HG02943 (cell line): ENCODE measurements at regions not wholly inside any gene's neighbourhood (a gene's known extent, or its start where the extent isn't known, plus 50 kb on each side); places are given as distances from the start of the nearest gene placed in this dataset.

ENCODE experiments used
- ATAC-seq: cut with Tn5 transposase; IDR thresholded peaks from one replicate; pipeline ENCODE4 v1.9.1; 2021; ENCODE audit warnings: mild to moderate bottlenecking, low read depth, moderate library complexity; ENCODE audit not compliant: unreplicated experiment

DNA sequence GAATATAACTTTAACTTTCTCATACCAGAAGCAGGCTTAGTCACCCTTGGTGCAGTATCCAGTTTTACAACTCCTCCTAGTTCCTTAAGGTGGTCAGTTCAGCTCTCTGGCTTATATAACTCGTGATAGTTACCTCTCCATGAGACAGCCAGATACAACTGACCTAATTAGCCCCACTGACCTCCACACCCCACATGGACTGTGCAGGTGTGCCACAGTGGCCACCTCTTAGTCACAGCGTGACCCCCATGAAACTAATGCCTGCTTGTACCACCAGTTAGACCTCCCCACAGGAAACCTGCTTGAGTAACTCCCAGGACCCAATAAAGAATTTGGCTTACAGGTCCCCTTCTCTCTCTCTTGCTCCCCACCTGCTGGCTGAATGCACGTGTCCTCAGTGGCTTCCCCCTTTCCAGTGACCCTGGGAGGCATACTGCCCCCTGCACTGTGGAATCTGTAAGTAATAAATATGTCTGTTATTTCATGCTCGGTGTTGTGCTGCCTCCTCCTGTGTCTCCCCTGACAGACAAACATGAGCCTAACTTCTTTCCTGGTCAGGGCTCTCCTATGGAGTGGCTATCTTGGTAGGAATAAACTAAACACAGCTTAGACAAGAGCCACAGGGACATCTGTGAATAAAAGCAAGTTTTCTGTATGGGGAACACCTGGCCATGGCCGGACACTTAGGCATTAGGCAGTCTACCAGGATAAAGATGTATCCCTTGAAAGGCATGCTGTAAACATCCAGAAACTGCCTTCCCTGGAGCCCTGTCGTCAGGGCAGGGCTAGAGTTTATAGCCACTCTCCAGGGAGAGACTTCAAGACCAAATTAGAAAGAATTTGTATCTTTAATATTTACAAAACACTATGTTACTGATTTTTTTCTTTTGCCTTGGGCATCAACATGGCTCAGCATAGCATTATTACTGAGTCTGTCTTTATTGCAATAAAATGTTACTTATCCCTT is 209.7 kb upstream of the BOD1L1 start:
- ATAC-seq, result no peak

- no peak for ATAC-seq
Observed at GRCh38 chr4:13840502-13841190, 213.1 kb upstream of the BOD1L1 start.

GRCh38 chr4:13844740-13845139 is 217.2 kb upstream of the BOD1L1 start:
- ATAC-seq, result no peak

DNA sequence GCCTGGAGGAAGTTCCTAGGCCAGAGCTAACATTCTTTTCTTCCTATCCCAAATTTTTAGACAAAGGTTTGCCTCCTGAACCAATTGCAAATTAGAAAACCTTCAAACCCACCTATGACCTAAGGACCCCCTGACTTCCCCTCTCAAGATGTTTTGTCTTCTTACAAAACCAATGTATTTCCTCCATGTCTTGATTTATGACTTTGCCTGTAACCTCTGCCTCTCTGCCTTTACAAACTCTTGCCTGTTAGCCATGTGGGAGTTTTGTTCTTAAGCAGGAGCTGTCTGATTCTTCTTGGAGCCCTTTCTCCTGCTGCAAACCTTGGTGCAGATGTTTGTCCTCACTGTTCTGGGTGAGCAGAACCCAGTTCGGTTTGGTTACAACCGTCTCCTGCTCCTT is 222.3 kb upstream of the BOD1L1 start:
- ATAC-seq, result no peak

- no peak for ATAC-seq
Observed at GRCh38 chr4:13851085-13851940, 223.8 kb upstream of the BOD1L1 start.

DNA sequence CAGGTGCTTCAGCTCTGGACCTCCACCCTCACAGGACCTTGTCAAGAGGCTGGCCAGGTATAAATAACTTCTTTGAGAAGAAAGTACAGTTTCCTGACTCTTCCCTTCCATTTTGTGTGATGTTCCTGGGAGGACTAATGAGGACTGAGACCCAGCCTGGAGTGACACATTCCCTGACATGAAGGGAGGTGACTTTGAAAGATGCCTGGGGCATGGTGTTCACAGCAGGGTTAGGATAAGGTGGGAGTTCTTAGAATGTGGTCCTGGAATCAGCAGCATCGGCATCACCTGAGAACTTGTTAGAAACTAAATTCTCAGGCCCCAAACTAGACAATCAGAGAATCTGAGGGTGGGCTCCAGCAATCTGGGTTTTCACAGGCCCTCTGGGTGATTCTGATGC is 224.9 kb upstream of the BOD1L1 start:
- no peak for ATAC-seq

DNA sequence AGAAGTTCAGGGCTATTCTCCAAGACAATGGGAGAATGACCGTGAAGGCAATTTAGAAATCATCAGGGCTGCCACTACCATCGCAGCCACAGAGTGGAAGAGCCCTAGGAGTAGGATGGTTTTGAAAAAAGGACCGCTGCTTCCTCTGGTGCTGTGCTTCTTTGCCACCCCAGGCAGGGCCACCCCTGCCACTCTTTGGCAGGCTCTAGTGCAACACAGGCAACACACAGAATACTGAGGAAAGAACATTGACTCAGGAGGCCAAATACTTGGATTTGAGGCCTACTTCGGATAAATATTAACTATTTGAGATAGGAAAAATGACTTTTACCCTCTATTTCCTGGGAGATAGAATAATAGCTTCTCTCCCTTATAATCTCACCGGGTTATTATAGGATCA is 228.9 kb upstream of the BOD1L1 start:
- no peak for ATAC-seq

DNA sequence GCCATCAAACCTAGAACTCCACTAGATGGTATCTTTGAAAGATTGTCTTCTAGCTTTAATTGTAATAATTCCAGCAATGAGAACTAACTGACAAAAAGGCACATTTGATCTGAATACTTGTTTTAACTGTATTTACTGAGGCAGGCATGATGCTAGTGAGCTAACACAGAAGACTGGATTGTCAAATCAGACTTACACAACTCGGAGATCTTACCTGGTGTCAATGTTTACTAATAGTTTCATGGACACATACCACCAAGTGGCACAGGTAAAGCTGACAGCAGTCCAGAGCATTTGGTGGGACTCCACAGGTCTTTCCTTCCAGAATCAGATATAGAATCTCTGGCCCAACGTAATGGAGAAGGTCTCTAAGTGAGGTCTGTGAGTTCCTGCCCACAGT is 229.9 kb upstream of the BOD1L1 start:
- no peak for ATAC-seq

GRCh38 chr4:13857800-13858199 is 230.3 kb upstream of the BOD1L1 start:
- ATAC-seq, result no peak

DNA sequence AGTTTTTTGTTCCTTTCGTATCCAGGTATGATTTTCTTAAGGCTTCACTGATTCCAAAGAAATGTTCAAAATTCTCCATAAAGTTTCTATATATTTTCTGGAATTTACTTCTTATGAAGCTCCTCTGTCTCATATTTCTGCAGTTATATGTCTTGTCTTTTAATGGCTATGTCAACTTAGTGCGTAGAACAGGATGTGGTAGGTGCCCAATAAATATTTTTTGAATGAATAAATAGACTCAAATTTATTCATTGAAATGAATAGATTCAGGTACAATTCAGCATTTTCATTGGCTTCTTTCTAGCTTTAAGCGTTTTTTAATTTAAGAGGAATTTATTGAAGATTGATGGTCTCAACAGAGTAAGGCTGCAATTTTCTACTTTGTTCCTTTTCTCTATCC is 231.9 kb upstream of the BOD1L1 start:
- no peak for ATAC-seq

DNA sequence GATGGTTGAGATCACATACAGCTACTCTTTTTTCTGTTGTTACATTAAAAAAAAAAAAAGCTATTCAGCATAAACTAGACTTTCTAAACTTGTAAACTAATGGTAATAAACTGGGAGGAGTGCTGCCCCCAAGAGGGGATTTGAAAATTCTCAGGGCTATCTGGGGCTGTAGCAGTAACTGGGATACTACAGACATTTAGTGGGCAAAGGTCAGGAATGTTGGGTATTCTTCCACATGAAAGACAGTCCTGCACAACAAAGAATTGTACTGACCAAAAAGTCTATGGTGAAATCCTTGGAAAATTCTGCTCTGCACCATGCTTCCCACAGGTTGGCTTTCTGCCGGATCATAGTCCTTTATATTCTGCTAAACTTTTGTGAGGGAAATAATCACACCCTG is 232.6 kb upstream of the BOD1L1 start:
- no peak for ATAC-seq

DNA sequence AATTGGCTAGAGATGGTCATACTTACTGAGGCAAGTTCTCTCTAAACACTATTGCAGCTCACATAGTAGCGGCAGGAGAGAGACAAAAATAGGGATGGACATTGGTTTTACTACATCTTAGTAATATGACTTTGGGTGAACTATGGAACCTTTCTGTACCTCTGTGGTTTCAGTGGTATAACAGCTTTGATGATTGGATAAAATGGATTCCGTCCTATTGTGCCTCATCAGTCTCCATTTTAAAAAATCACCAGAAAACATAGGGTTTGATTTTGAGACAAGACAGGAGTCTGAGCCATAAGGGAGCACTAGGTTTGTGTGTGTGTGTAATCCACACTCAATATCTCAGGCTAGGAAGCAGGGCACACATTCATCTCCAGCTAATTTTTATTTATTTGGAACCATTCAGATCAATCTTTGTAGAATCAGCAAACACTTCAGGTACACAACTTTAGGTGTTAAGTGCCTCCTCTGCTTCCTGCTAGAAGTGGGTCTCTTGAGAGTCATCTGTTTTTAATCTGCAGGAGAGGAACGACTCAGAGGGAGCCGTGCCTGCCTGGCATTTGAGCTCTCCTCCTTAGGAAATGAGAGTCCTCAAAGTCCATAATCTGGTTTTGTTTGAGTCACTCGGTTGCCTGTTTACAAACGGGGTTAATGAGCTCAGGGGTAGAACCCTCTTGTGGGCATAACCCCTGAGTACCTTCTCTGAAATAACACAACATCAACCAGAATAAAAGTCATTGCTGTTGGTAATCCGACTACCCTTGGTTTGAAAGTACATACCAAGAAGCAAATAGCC is 238.5 kb upstream of the BOD1L1 start:
- no peak for ATAC-seq

GRCh38 chr4:13866881-13867280 is 239.4 kb upstream of the BOD1L1 start:
- ATAC-seq, result no peak

- no peak for ATAC-seq
Observed at GRCh38 chr4:13872155-13872554, 244.6 kb upstream of the BOD1L1 start.

- no peak for ATAC-seq
Observed at GRCh38 chr4:13872955-13873354, 245.4 kb upstream of the BOD1L1 start.

GRCh38 chr4:13875181-13875580 is 247.7 kb upstream of the BOD1L1 start:
- no peak for ATAC-seq

GRCh38 chr4:13876131-13876530 is 248.6 kb upstream of the BOD1L1 start:
- no peak for ATAC-seq

- ATAC-seq, result no peak
Observed at GRCh38 chr4:13876940-13877339, 249.4 kb upstream of the BOD1L1 start.

- ATAC-seq, result no peak
Observed at GRCh38 chr4:13877626-13878025, 250.1 kb upstream of the BOD1L1 start.

- ATAC-seq, result no peak
Observed at GRCh38 chr4:13881892-13882291, 254.4 kb upstream of the BOD1L1 start.
